Endodermal cell (in vitro differentiated cells): ENCODE measurements at regions not wholly inside any gene's neighbourhood (a gene's known extent, or its start where the extent isn't known, plus 50 kb on each side); places are given as distances from the start of the nearest gene placed in this dataset.
"Not testable (repeated sequence)": the region's sequence is repeated elsewhere in the genome, so short reads cannot be mapped to it uniquely, and the experiment has no call there.

Experiments
- DNase-seq: peaks from one replicate; pipeline ENCODE4 v3.0.0-alpha.2; 2017
- H3K27ac ChIP-seq: 2 replicates; pipeline ENCODE4 v1.5.1; 2013; ENCODE audit warnings: mild to moderate bottlenecking, low read depth, low read length, moderate library complexity
- H3K27me3 ChIP-seq: 2 replicates; pipeline ENCODE4 v1.6.1; 2013; ENCODE audit warnings: mild to moderate bottlenecking, low read length, moderate library complexity; ENCODE audit not compliant: insufficient read depth, control insufficient read depth, poor library complexity, severe bottlenecking
- H3K36me3 ChIP-seq: 2 replicates; pipeline ENCODE4 v1.7.0; 2013; ENCODE audit warnings: mild to moderate bottlenecking, low read length, moderate library complexity; ENCODE audit not compliant: control insufficient read depth, insufficient read depth
- H3K4me1 ChIP-seq: one replicate; pipeline ENCODE4 v1.7.0; 2013; ENCODE audit warnings: low read length; ENCODE audit not compliant: control insufficient read depth, insufficient read depth
- H3K4me3 ChIP-seq: 2 replicates; pipeline ENCODE4 v1.5.1; 2013; ENCODE audit warnings: mild to moderate bottlenecking, low read length, moderate library complexity
- H3K9ac ChIP-seq: 2 replicates; pipeline ENCODE4 v1.6.1; 2013; ENCODE audit warnings: mild to moderate bottlenecking, low read length, moderate library complexity; ENCODE audit not compliant: poor library complexity, severe bottlenecking; ENCODE audit errors: extremely low read depth
- H3K9me3 ChIP-seq: 2 replicates; pipeline ENCODE4 v1.6.1; 2013; ENCODE audit warnings: mild to moderate bottlenecking, low read length, moderate library complexity; ENCODE audit not compliant: control insufficient read depth
- H3K27ac Mint-ChIP-seq: 2 replicates; pipeline ENCODE4 v1.8.0; 2020; ENCODE audit warnings: mixed read lengths
- H3K27me3 Mint-ChIP-seq: 2 replicates; pipeline ENCODE4 v1.8.0; 2021; ENCODE audit warnings: mild to moderate bottlenecking, mixed read lengths; ENCODE audit not compliant: insufficient read depth
- H3K36me3 Mint-ChIP-seq: 2 replicates; pipeline ENCODE4 v1.8.0; 2020; ENCODE audit warnings: low read depth, mixed read lengths
- H3K4me1 Mint-ChIP-seq: 2 replicates; pipeline ENCODE4 v1.8.0; 2020; ENCODE audit warnings: mixed read lengths
- H3K4me3 Mint-ChIP-seq: 2 replicates; pipeline ENCODE4 v1.8.0; 2020; ENCODE audit warnings: mild to moderate bottlenecking, moderate library complexity, mixed read lengths
- H3K9me3 Mint-ChIP-seq: 2 replicates; pipeline ENCODE4 v1.8.0; 2020; ENCODE audit warnings: mild to moderate bottlenecking, mixed read lengths
- WGBS, 2 experiments: methylation state at CpG; one replicate each; pipeline versions ENCODE4 v1.1.5 to v1.1.7; 2013; ENCODE audit warnings: missing lambda C conversion rate in 2 of 2, mixed read lengths in 1 of 2; ENCODE audit not compliant: insufficient coverage in 1 of 2, insufficient read length in 1 of 2; 5-methylcytosine and 5-hydroxymethylcytosine counted together
- TF ChIP-seq, protein P1 (sequence below): fragments of 200-600 bp; sonication (generic); conservative IDR thresholded peaks from 2 replicates; pipeline ENCODE4 v1.5.0; 2021; ENCODE audit warnings: antibody characterized with exemption, mild to moderate bottlenecking

- no peak overlapping the region for H3K9ac ChIP-seq
- no peak overlapping the region for H3K27ac ChIP-seq
- no peak overlapping the region for H3K4me3 ChIP-seq
- Mint-ChIP-seq H3K27ac (no peak overlapping the region), H3K4me3 (no peak overlapping the region), H3K36me3 (no peaks in the 10 kb centered on the region), H3K4me1 (no peaks in the 10 kb centered on the region), H3K9me3 (no peaks in the 10 kb centered on the region), H3K27me3 (no peaks in the 10 kb centered on the region)
- H3K9me3 ChIP-seq: no peaks in the 10 kb centered on the region
- H3K4me1 ChIP-seq: no peaks in the 10 kb centered on the region
- no peak for DNase-seq
- H3K27me3 ChIP-seq: no peaks in the 10 kb centered on the region
- TF ChIP-seq, protein P1, sequence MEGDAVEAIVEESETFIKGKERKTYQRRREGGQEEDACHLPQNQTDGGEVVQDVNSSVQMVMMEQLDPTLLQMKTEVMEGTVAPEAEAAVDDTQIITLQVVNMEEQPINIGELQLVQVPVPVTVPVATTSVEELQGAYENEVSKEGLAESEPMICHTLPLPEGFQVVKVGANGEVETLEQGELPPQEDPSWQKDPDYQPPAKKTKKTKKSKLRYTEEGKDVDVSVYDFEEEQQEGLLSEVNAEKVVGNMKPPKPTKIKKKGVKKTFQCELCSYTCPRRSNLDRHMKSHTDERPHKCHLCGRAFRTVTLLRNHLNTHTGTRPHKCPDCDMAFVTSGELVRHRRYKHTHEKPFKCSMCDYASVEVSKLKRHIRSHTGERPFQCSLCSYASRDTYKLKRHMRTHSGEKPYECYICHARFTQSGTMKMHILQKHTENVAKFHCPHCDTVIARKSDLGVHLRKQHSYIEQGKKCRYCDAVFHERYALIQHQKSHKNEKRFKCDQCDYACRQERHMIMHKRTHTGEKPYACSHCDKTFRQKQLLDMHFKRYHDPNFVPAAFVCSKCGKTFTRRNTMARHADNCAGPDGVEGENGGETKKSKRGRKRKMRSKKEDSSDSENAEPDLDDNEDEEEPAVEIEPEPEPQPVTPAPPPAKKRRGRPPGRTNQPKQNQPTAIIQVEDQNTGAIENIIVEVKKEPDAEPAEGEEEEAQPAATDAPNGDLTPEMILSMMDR: no peak
- WGBS, 2 experiments: 90% methylated on average over 3 to 4 of the region's 4 CpGs
- H3K36me3 ChIP-seq: no peaks in the 10 kb centered on the region
Measured at GRCh38 chr5:30380228-30380627, 813.3 kb upstream of the CDH6 start.

- Mint-ChIP-seq H3K9me3 (no peaks in the 10 kb centered on the region), H3K27me3 (no peaks in the 10 kb centered on the region), H3K36me3 (no peaks in the 10 kb centered on the region), H3K27ac (no peak overlapping the region), H3K4me1 (no peaks in the 10 kb centered on the region), H3K4me3 (no peak overlapping the region)
- H3K4me3 ChIP-seq: no peak overlapping the region
- no peaks in the 10 kb centered on the region for H3K27me3 ChIP-seq
- WGBS, 2 experiments: 84% methylated on average over 3 of the region's 3 CpGs; no CpG with 5 or more reads in 1 of the 2 experiments
- TF ChIP-seq, protein P1: no peak
- H3K27ac ChIP-seq: no peak overlapping the region
- no peaks in the 10 kb centered on the region for H3K9me3 ChIP-seq
- no peaks in the 10 kb centered on the region for H3K36me3 ChIP-seq
- H3K4me1 ChIP-seq: no peaks in the 10 kb centered on the region
- no peak overlapping the region for H3K9ac ChIP-seq
- DNase-seq: no peak
Measured at GRCh38 chr5:30376848-30377247, 816.6 kb upstream of the CDH6 start.

DNA sequence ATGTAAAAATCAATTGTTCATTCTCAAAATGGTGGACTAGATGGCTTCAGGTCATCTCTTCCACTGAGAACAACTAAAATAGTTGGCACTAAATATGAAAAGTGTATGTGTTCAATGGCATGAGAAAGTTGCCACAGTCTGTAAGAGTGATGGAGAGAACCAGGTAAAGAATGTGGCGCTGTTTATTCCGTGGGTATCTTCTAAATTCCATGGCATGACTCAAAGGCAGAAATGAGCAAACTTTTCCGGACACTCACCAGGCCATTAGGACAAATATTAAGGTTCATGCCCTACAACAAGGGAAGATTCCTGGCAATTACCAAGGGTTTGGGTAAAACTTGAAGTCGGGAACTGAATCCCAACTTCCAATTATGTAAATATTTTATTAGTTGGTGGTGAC is 825.4 kb upstream of the CDH6 start:
- no peaks in the 10 kb centered on the region for H3K27me3 ChIP-seq
- H3K9me3 ChIP-seq: peaks cover 14% of the 10 kb centered on the region
- H3K4me3 ChIP-seq: no peak overlapping the region
- H3K4me1 ChIP-seq: no peaks in the 10 kb centered on the region
- H3K9me3 Mint-ChIP-seq: peaks cover 17% of the 10 kb centered on the region
- H3K27me3 Mint-ChIP-seq: no peaks in the 10 kb centered on the region
- no peaks in the 10 kb centered on the region for H3K36me3 ChIP-seq
- no peak overlapping the region for H3K27ac Mint-ChIP-seq
- no peaks in the 10 kb centered on the region for H3K36me3 Mint-ChIP-seq
- no peaks in the 10 kb centered on the region for H3K4me1 Mint-ChIP-seq
- 96 to 98% methylated on average over 3 to 4 of the region's 4 CpGs for WGBS, 2 experiments
- TF ChIP-seq, protein P1: no peak
- no peak overlapping the region for H3K27ac ChIP-seq
- no peak overlapping the region for H3K4me3 Mint-ChIP-seq
- DNase-seq: no peak
- no peak overlapping the region for H3K9ac ChIP-seq

GRCh38 chr5:30365031-30365430 is 828.5 kb upstream of the CDH6 start:
- H3K9me3 ChIP-seq: peaks cover 14% of the 10 kb centered on the region
- not testable (repeated sequence) for H3K4me3 ChIP-seq, H3K36me3 Mint-ChIP-seq, H3K4me3 Mint-ChIP-seq, DNase-seq, H3K27me3 ChIP-seq, H3K4me1 ChIP-seq, H3K27ac ChIP-seq, H3K36me3 ChIP-seq, H3K9ac ChIP-seq, H3K27me3 Mint-ChIP-seq, H3K27ac Mint-ChIP-seq, H3K4me1 Mint-ChIP-seq
- 94% methylated on average over 6 to 8 of the region's 8 CpGs for WGBS, 2 experiments
- peaks cover 17% of the 10 kb centered on the region for H3K9me3 Mint-ChIP-seq
